ENCODE measurements at regions not wholly inside any gene's neighbourhood (a gene's known extent, or its start where the extent isn't known, plus 50 kb on each side); places are given as distances from the start of the nearest gene placed in this dataset.

DNA sequence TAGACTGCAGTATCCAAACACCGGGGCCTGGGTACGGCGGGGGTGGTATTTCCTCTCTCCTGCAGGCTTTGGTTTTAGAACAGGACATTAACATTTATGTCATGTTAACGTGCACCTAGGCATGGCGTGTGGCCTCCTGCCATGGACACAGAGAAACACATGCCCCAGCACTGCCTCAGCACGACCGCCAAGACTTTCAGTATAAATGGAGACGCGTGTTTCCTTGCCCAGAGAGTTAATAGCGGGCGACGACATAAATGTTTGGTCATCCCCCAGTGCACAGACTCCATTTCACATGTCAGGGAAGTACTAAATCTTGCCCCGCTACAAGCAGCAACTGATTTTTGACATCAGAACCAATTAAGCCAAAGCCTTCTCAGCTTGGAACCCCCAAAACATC, 737.9 kb downstream of the RAB28 start:
- Histone ChIP-seq H3K9me3 (no peaks in the 10 kb centered on the region), H3K27me3 (no peaks in the 10 kb centered on the region), H3K4me3 (no peak overlapping the region), H3K4me1 (no peaks in the 10 kb centered on the region), H3K36me3 (no peaks in the 10 kb centered on the region), H3K27ac (no peak overlapping the region)
- 81% methylated on average over 13 of the region's 13 CpGs for WGBS
- DNase-seq (ENCODE audit: low spot score in 2 of 2): no peak
- TF ChIP-seq POLR2AphosphoS5 (IDR thresholded peaks at IDR 0.05) (no peak), CTCF (IDR thresholded peaks at IDR 0.05) (no peak), EP300 (IDR thresholded peaks at IDR 0.05) (no peak), POLR2A (IDR thresholded peaks at IDR 0.05) (no peak)

GRCh38 chr4:12734586-12734985, 749.6 kb downstream of the RAB28 start:
- Histone ChIP-seq H3K4me3 (no peak overlapping the region), H3K36me3 (no peaks in the 10 kb centered on the region), H3K27me3 (peaks cover 2% of the 10 kb centered on the region), H3K9me3 (no peaks in the 10 kb centered on the region), H3K4me1 (no peaks in the 10 kb centered on the region), H3K27ac (no peak overlapping the region)
- TF ChIP-seq CTCF (IDR thresholded peaks at IDR 0.05) (no peak), EP300 (IDR thresholded peaks at IDR 0.05) (no peak), POLR2A (IDR thresholded peaks at IDR 0.05) (no peak), POLR2AphosphoS5 (IDR thresholded peaks at IDR 0.05) (no peak)
- no peak for DNase-seq (ENCODE audit: low spot score in 2 of 2)
- WGBS: 64% methylated on average over 2 of the region's 2 CpGs

DNA sequence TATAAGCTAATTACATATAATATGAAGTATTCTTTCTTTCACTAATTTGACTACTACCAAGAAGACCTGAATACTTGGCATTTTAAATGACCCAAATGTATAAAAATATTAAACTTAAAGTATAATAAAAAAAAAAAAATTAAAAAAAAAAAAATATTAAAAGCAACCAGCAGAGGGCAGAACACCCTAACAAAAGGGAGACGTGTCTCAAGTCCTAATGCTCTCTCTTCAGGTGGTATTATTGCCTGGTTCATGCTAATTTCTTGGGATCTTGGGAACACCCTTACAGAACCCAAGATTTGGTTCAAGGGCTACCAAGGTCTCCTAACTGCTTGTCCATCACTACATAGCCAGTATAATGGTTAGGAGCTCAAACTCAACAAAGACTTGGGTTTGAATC, 754.8 kb downstream of the RAB28 start:
- no peaks in the 10 kb centered on the region for H3K9me3 ChIP-seq
- no peaks in the 10 kb centered on the region for H3K36me3 ChIP-seq
- no peaks in the 10 kb centered on the region for H3K4me1 ChIP-seq
- WGBS: 0% methylated on average over 1 of the region's 1 CpG
- H3K27ac ChIP-seq: no peak overlapping the region
- TF ChIP-seq EP300 (IDR thresholded peaks at IDR 0.05): no peak
- TF ChIP-seq POLR2AphosphoS5 (IDR thresholded peaks at IDR 0.05): no peak
- peak in 1 of 2 donors; percentile 21 for TF ChIP-seq CTCF (IDR thresholded peaks at IDR 0.05)
- no peak for DNase-seq (ENCODE audit: low spot score in 2 of 2)
- peaks cover 2% of the 10 kb centered on the region for H3K27me3 ChIP-seq
- H3K4me3 ChIP-seq: no peak overlapping the region

GRCh38 chr4:12724510-12724909, 759.6 kb downstream of the RAB28 start:
- Histone ChIP-seq H3K4me3 (no peak overlapping the region), H3K36me3 (no peaks in the 10 kb centered on the region), H3K27ac (no peak overlapping the region), H3K27me3 (no peaks in the 10 kb centered on the region), H3K9me3 (no peaks in the 10 kb centered on the region), H3K4me1 (no peaks in the 10 kb centered on the region)
- TF ChIP-seq POLR2A (IDR thresholded peaks at IDR 0.05): no peak
- TF ChIP-seq EP300 (IDR thresholded peaks at IDR 0.05): no peak
- TF ChIP-seq CTCF (IDR thresholded peaks at IDR 0.05): no peak
- TF ChIP-seq POLR2AphosphoS5 (IDR thresholded peaks at IDR 0.05): no peak
- 40% methylated on average over 5 of the region's 5 CpGs for WGBS
- no peak for DNase-seq (ENCODE audit: low spot score in 2 of 2)

DNA sequence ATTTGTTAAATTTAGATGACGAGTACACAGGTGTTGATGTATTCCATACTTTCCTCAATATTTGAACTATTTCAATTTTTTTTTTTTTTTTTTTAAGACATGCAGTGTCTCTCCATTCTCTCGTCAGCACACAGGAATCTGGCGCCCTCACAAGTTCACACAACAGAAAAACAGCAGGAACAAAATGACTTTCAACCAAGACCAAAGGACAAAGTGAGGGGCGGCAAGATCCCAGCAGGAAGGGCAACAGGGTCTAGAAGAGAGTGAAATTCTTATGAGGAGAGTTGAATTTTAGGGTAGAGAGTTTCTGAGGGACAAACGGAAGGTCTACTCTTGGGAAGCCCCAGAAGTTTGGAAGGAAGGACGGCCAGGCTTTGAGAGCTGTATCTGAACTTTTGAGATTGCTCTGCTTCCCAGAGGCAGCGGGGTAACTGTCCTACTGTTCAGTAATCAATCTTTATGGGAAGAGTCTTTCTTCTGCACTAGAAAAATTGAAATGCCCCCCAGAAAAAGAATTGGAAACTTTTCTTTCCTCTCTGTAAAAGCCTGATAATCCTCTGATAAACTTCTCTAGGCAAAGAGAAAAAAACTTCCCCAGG, 760.2 kb downstream of the RAB28 start:
- WGBS: 35% methylated on average over 7 of the region's 7 CpGs
- Histone ChIP-seq H3K9me3 (no peaks in the 10 kb centered on the region), H3K27me3 (no peaks in the 10 kb centered on the region), H3K27ac (no peak overlapping the region), H3K4me3 (no peak overlapping the region), H3K4me1 (no peaks in the 10 kb centered on the region), H3K36me3 (no peaks in the 10 kb centered on the region)
- DNase-seq (ENCODE audit: low spot score in 2 of 2): no peak
- TF ChIP-seq POLR2AphosphoS5 (IDR thresholded peaks at IDR 0.05) (no peak), POLR2A (IDR thresholded peaks at IDR 0.05) (no peak), CTCF (IDR thresholded peaks at IDR 0.05) (no peak), EP300 (IDR thresholded peaks at IDR 0.05) (no peak)
